WTC11 (cell line): ENCODE measurements at regions not wholly inside any gene's neighbourhood (a gene's known extent, or its start where the extent isn't known, plus 50 kb on each side); places are given as distances from the start of the nearest gene placed in this dataset.

Experiments
- ATAC-seq: fragments of 200-7000 bp; cut with Tn5 transposase; 2 replicates; pipeline ENCODE4 v1.10.0; 2021; ENCODE audit warnings: mild to moderate bottlenecking, moderate library complexity
- CTCF ChIA-PET: fragments of 300-600 bp; sonication (Branson Sonifier 250); formaldehyde crosslinking; loops from one replicate; lab custom pipeline; 2021; ENCODE audit warnings: antibody characterized with exemption; lab: Charles Lee
- POLR2A ChIA-PET: fragments of 350-600 bp; sonication (Branson Sonifier 250); formaldehyde crosslinking; loops from one replicate; lab custom pipeline; 2021; ENCODE audit warnings: antibody characterized with exemption; lab: Charles Lee
- DNase-seq: peaks from one replicate; pipeline ENCODE4 v3.0.0; 2021; ENCODE audit warnings: low spot score
- H3K27ac Mint-ChIP-seq: 2 replicates; pipeline ENCODE4 v1.8.0; 2021; ENCODE audit warnings: mixed read lengths
- H3K27me3 Mint-ChIP-seq: 2 replicates; pipeline ENCODE4 v1.8.0; 2021; ENCODE audit warnings: low read depth, mild to moderate bottlenecking, moderate library complexity, mixed read lengths
- H3K36me3 Mint-ChIP-seq: 2 replicates; pipeline ENCODE4 v1.8.0; 2021; ENCODE audit warnings: mixed read lengths
- H3K4me1 Mint-ChIP-seq: 2 replicates; pipeline ENCODE4 v1.8.0; 2022; ENCODE audit warnings: mixed read lengths
- H3K4me3 Mint-ChIP-seq: 2 replicates; pipeline ENCODE4 v1.8.0; 2021; ENCODE audit warnings: mild to moderate bottlenecking, moderate library complexity, mixed read lengths
- H3K9me3 Mint-ChIP-seq: 2 replicates; pipeline ENCODE4 v1.8.0; 2021; ENCODE audit warnings: mixed read lengths
- ATF2 ChIP-seq: sonication (generic); formaldehyde crosslinking; IDR thresholded peaks from 2 replicates; pipeline ENCODE4 v1.8.1; 2022; ENCODE audit warnings: low read depth, missing genetic modification reagents, borderline replicate concordance
- CDX4 ChIP-seq: fragments of 250-450 bp; sonication (Bioruptor Pico); IDR thresholded peaks from 2 replicates; pipeline ENCODE4 v1.9.0; 2021; ENCODE audit warnings: moderate library complexity, mild to moderate bottlenecking, inconsistent platforms, borderline replicate concordance
- CREM ChIP-seq: sonication (generic); formaldehyde crosslinking; IDR thresholded peaks from 2 replicates; pipeline ENCODE4 v1.8.1; 2022; ENCODE audit warnings: mild to moderate bottlenecking, missing genetic modification reagents, moderate library complexity
- E2F5 ChIP-seq: sonication (generic); formaldehyde crosslinking; IDR thresholded peaks from 2 replicates; pipeline ENCODE4 v1.8.1; 2022; ENCODE audit warnings: mild to moderate bottlenecking, moderate library complexity, missing genetic modification reagents
- ELF4 ChIP-seq: sonication (generic); formaldehyde crosslinking; IDR thresholded peaks from 2 replicates; pipeline ENCODE4 v1.8.1; 2022; ENCODE audit warnings: low read depth, mild to moderate bottlenecking, moderate library complexity, missing genetic modification reagents
- EMX1 ChIP-seq: fragments of 250-450 bp; sonication (Bioruptor Pico); IDR thresholded peaks from 2 replicates; pipeline ENCODE4 v1.8.0; 2021; ENCODE audit warnings: mild to moderate bottlenecking
- FOXK1 ChIP-seq: sonication (generic); formaldehyde crosslinking; IDR thresholded peaks from 2 replicates; pipeline ENCODE4 v1.8.0; 2022; ENCODE audit warnings: mild to moderate bottlenecking, moderate library complexity, missing genetic modification reagents
- IRF1 ChIP-seq: sonication (generic); formaldehyde crosslinking; IDR thresholded peaks from 2 replicates; pipeline ENCODE4 v1.8.0; 2023; ENCODE audit warnings: missing genetic modification reagents
- JAZF1 ChIP-seq: fragments of 250-450 bp; sonication (Bioruptor Pico); IDR thresholded peaks from 2 replicates; pipeline ENCODE4 v1.9.0; 2021; ENCODE audit warnings: moderate library complexity, mild to moderate bottlenecking, inconsistent platforms
- NFE2L1 ChIP-seq: sonication (generic); formaldehyde crosslinking; IDR thresholded peaks from 2 replicates; pipeline ENCODE4 v1.8.1; 2023; ENCODE audit warnings: missing genetic modification reagents
- PRRX2 ChIP-seq: fragments of 250-450 bp; sonication (Bioruptor Pico); IDR thresholded peaks from 2 replicates; pipeline ENCODE4 v1.8.0; 2021; ENCODE audit warnings: mild to moderate bottlenecking
- RELA ChIP-seq: sonication (generic); formaldehyde crosslinking; IDR thresholded peaks from 2 replicates; pipeline ENCODE4 v1.8.1; 2022; ENCODE audit warnings: missing genetic modification reagents, mild to moderate bottlenecking, borderline replicate concordance
- SMAD4 ChIP-seq: sonication (generic); formaldehyde crosslinking; IDR thresholded peaks from 2 replicates; pipeline ENCODE4 v1.8.0; 2022; ENCODE audit warnings: mild to moderate bottlenecking, missing genetic modification reagents
- SOX15 ChIP-seq: fragments of 250-450 bp; sonication (Bioruptor Pico); IDR thresholded peaks from 2 replicates; pipeline ENCODE4 v1.9.0; 2021; ENCODE audit warnings: mild to moderate bottlenecking
- ZBTB21 ChIP-seq: sonication (generic); formaldehyde crosslinking; IDR thresholded peaks from 2 replicates; pipeline ENCODE4 v1.8.1; 2023; ENCODE audit warnings: mild to moderate bottlenecking, missing genetic modification reagents, borderline replicate concordance
- ZNF219 ChIP-seq: sonication (generic); formaldehyde crosslinking; IDR thresholded peaks from 2 replicates; pipeline ENCODE4 v1.8.0; 2023; ENCODE audit warnings: missing genetic modification reagents, mild to moderate bottlenecking, borderline replicate concordance
- ZNF281 ChIP-seq: sonication (generic); formaldehyde crosslinking; IDR thresholded peaks from 2 replicates; pipeline ENCODE4 v1.8.0; 2023; ENCODE audit warnings: mild to moderate bottlenecking, missing genetic modification reagents
- TF ChIP-seq, protein P1 (sequence below): fragments of 250-450 bp; sonication (Bioruptor Pico); conservative IDR thresholded peaks from 2 replicates; pipeline ENCODE4 v1.9.0; 2021; ENCODE audit warnings: mild to moderate bottlenecking
- TF ChIP-seq, protein P2 (sequence below): sonication (generic); formaldehyde crosslinking; IDR thresholded peaks from 2 replicates; pipeline ENCODE4 v1.8.1; 2023; ENCODE audit warnings: mild to moderate bottlenecking, missing genetic modification reagents, borderline replicate concordance
- TF ChIP-seq, protein P3 (sequence below): sonication (generic); formaldehyde crosslinking; IDR thresholded peaks from 2 replicates; pipeline ENCODE4 v1.8.1; 2023; ENCODE audit warnings: mild to moderate bottlenecking, missing genetic modification reagents

DNA sequence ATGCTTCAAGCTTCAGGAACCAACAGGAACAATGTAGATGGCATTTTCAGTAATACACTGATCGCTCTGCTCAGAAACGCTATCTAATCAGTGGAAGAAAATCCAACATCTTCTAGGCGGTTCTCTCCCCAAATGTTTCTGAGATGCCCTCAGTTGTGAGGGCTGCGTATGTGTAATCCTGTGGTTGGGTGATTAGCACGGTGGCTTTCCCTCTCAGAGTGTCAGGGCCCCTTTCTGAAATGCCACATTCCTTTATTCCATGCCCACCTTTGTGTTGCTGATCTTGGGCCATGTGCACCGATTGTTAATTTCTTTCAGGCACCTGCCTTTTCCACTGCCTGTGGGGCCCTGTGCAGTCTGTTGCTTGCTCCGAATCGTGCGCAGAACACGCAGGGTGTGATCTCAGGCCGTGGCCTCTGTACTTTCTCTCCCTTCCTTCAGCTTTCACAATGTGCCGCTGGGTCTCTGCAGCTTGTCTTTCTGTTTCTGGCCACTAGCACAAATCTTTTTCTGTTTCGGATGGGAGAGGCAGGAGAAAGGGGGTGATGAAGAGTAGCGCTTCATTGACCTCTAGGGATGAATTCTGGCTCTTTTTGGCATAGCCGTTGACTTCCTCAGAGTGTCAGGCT is 324.0 kb downstream of the PARP8 start:
- H3K27ac Mint-ChIP-seq, result no peak overlapping the region; the same call in 1 of the 2 replicates
- no peaks in the 10 kb centered on the region for H3K9me3 Mint-ChIP-seq
- DNase-seq (no peak), ATAC-seq (peak; percentile 56)
- TF ChIP-seq ZNF219 (CRISPR knock-in tag), result no peak
- TF ChIP-seq, protein P1, sequence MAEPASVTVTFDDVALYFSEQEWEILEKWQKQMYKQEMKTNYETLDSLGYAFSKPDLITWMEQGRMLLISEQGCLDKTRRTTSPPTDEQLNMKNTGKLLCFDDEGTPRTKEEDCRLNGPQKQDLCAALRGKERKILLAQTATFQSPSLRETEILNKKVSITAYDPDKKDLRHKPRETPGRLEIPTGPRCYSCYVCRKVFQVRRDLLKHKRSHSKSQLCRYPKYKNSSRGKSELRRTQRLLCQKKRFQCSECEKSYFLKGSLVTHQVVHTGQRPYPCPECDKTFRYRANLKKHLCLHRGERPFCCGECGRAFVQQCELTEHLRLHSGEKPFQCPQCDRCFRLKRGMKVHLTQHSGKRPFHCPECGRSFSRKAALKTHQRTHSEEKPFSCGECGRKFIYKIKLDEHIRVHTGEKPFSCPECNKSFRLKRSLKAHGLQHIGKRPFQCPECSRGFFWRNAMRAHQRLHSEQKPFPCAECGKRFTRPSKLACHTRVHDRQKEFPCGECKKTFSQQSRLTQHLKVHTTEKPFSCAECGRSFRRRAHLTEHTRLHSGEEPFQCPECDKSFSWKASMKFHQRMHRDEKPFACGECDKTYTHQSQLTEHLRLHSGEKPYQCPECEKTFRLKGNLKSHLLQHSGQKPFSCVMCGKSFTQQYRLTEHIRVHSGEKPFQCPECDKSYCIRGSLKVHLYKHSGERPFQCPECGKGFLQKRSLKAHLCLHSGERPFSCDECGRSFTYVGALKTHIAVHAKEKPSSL (CRISPR knock-in tag), result no peak
- TF ChIP-seq, protein P2, sequence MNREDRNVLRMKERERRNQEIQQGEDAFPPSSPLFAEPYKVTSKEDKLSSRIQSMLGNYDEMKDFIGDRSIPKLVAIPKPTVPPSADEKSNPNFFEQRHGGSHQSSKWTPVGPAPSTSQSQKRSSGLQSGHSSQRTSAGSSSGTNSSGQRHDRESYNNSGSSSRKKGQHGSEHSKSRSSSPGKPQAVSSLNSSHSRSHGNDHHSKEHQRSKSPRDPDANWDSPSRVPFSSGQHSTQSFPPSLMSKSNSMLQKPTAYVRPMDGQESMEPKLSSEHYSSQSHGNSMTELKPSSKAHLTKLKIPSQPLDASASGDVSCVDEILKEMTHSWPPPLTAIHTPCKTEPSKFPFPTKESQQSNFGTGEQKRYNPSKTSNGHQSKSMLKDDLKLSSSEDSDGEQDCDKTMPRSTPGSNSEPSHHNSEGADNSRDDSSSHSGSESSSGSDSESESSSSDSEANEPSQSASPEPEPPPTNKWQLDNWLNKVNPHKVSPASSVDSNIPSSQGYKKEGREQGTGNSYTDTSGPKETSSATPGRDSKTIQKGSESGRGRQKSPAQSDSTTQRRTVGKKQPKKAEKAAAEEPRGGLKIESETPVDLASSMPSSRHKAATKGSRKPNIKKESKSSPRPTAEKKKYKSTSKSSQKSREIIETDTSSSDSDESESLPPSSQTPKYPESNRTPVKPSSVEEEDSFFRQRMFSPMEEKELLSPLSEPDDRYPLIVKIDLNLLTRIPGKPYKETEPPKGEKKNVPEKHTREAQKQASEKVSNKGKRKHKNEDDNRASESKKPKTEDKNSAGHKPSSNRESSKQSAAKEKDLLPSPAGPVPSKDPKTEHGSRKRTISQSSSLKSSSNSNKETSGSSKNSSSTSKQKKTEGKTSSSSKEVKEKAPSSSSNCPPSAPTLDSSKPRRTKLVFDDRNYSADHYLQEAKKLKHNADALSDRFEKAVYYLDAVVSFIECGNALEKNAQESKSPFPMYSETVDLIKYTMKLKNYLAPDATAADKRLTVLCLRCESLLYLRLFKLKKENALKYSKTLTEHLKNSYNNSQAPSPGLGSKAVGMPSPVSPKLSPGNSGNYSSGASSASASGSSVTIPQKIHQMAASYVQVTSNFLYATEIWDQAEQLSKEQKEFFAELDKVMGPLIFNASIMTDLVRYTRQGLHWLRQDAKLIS (CRISPR knock-in tag), result no peak
- TF ChIP-seq RELA (CRISPR knock-in tag), result no peak
- TF ChIP-seq SMAD4, result no peak
- TF ChIP-seq JAZF1 (CRISPR knock-in tag), result no peak
- no peak for TF ChIP-seq ATF2
- H3K4me3 Mint-ChIP-seq, result no peak overlapping the region
- no peaks in the 10 kb centered on the region for H3K27me3 Mint-ChIP-seq
- CTCF ChIA-PET, result interaction anchor here (0.7 kb wide), 1 partner anchor 134 kb away, joined by 3 read pairs; no protein-coding TSS in a partner anchor
- no peaks in the 10 kb centered on the region for H3K36me3 Mint-ChIP-seq
- peaks cover 12% of the 10 kb centered on the region for H3K4me1 Mint-ChIP-seq
- POLR2A ChIA-PET, result no interaction called here

DNA sequence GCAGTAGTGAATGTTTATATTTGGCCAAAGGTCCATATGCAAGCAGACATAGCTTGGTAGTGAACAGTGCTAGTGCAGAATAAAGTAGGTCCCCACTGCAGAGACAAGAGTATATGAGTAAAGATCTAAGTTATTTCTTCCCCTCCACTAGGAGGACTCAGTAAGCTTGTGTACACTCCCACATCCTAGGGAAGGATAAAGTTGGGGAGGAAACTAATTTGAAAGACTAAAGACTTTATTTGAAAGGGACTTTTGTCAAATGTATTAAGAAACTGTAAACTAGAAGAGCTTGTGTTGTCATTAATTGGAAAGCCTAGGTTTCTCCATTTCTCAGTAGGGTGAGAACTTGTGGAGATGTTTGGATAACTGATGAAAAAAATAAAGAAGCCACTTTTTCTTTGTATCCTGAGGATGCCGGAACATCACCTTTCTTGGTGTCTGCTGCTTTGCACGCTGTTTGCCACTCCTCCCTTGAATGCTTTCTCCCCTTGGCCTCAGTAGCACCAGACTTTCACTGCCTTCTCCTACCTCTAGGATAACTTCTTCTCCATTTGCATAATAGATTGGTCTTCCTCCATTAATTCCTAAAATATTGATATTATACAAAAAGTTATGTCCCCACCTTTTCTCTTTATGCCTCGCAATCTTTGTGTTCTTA is 329.0 kb downstream of the PARP8 start:
- peak; percentile 82 for ATAC-seq
- peaks cover 17% of the 10 kb centered on the region for H3K4me1 Mint-ChIP-seq
- CTCF ChIA-PET, result interaction anchor here (1.4 to 2.0 kb wide), 2 partner anchors 32 to 388 kb away, joined by 5 read pairs; partner anchors contain the start of gene ISL1
- TF ChIP-seq EMX1 (CRISPR knock-in tag) (no peak), SOX15 (CRISPR knock-in tag) (no peak), ZNF281 (no peak), FOXK1 (no peak), PRRX2 (no peak), E2F5 (no peak), IRF1 (CRISPR knock-in tag) (no peak), JAZF1 (CRISPR knock-in tag) (no peak), NFE2L1 (CRISPR knock-in tag) (no peak), CDX4 (CRISPR knock-in tag) (no peak), ZBTB21 (CRISPR knock-in tag) (no peak), ELF4 (CRISPR knock-in tag) (no peak), CREM (CRISPR knock-in tag) (no peak)
- TF ChIP-seq, protein P3, sequence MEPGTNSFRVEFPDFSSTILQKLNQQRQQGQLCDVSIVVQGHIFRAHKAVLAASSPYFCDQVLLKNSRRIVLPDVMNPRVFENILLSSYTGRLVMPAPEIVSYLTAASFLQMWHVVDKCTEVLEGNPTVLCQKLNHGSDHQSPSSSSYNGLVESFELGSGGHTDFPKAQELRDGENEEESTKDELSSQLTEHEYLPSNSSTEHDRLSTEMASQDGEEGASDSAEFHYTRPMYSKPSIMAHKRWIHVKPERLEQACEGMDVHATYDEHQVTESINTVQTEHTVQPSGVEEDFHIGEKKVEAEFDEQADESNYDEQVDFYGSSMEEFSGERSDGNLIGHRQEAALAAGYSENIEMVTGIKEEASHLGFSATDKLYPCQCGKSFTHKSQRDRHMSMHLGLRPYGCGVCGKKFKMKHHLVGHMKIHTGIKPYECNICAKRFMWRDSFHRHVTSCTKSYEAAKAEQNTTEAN (CRISPR knock-in tag), result no peak

More for the DNA sequence above, 329.0 kb downstream of the PARP8 start:
- DNase-seq, result no peak
- Mint-ChIP-seq H3K9me3 (no peaks in the 10 kb centered on the region), H3K27ac (no peak overlapping the region), H3K36me3 (no peaks in the 10 kb centered on the region), H3K27me3 (no peaks in the 10 kb centered on the region), H3K4me3 (no peak overlapping the region)
- POLR2A ChIA-PET, result no interaction called here
